ENCODE measurements at regions not wholly inside any gene's neighbourhood (a gene's known extent, or its start where the extent isn't known, plus 50 kb on each side); places are given as distances from the start of the nearest gene placed in this dataset.
"Not testable (repeated sequence)": the region's sequence is repeated elsewhere in the genome, so short reads cannot be mapped to it uniquely, and the experiment has no call there.

GRCh38 chr22:48412931-48413330, 1414.7 kb downstream of the BRD1 start:
- TF ChIP-seq ZFP3 (CRISPR knock-in tag; IDR thresholded peaks at IDR 0.05); RARB (CRISPR knock-in tag; IDR thresholded peaks at IDR 0.05); ZNF70 (CRISPR knock-in tag; IDR thresholded peaks at IDR 0.05); ARNTL (CRISPR knock-in tag; IDR thresholded peaks at IDR 0.05; ENCODE audit: borderline replicate concordance, low read depth); ESRRG (CRISPR knock-in tag; IDR thresholded peaks at IDR 0.05); OSR1 (CRISPR knock-in tag; IDR thresholded peaks at IDR 0.05); PPARA (CRISPR knock-in tag; IDR thresholded peaks at IDR 0.05; ENCODE audit: borderline replicate concordance); TCF4 (CRISPR knock-in tag; IDR thresholded peaks at IDR 0.05; ENCODE audit: borderline replicate concordance); PATZ1 (CRISPR knock-in tag; IDR thresholded peaks at IDR 0.05; ENCODE audit: borderline replicate concordance); ZFP30 (CRISPR knock-in tag; IDR thresholded peaks at IDR 0.05); ZNF565 (CRISPR knock-in tag; conservative IDR thresholded peaks at IDR 0.05; ENCODE audit: low read depth); SNAI2 (CRISPR knock-in tag; IDR thresholded peaks at IDR 0.05); ZC3H10 (CRISPR knock-in tag; IDR thresholded peaks at IDR 0.05): not testable (repeated sequence)

Measured in SK-N-SH treated with all-trans-retinoic acid at 6 μM for 48 hours (cell line).